ENCODE measurements at regions not wholly inside any gene's neighbourhood (a gene's known extent, or its start where the extent isn't known, plus 50 kb on each side); places are given as distances from the start of the nearest gene placed in this dataset.

- TF ChIP-seq CTCF (IDR thresholded peaks at IDR 0.05) (no peak), POLR2A (IDR thresholded peaks at IDR 0.05) (no peak)
Measured at GRCh38 chr11:44515048-44515447, 50.4 kb upstream of the CD82 start.
